BLaER1 (cell line): ENCODE measurements at regions not wholly inside any gene's neighbourhood (a gene's known extent, or its start where the extent isn't known, plus 50 kb on each side); places are given as distances from the start of the nearest gene placed in this dataset.

Experiments
- H3K27ac ChIP-seq: shearing (Covaris generic); formaldehyde crosslinking; 2 replicates; pipeline ENCODE4 v1.8.1; 2022
- H3K27me3 ChIP-seq: shearing (Covaris generic); formaldehyde crosslinking; 2 replicates; pipeline ENCODE4 v1.8.1; 2022
- H3K36me3 ChIP-seq: shearing (Covaris generic); formaldehyde crosslinking; 2 replicates; pipeline ENCODE4 v1.8.1; 2022
- H3K4me1 ChIP-seq: shearing (Covaris generic); formaldehyde crosslinking; 2 replicates; pipeline ENCODE4 v1.8.1; 2022
- H3K4me2 ChIP-seq: shearing (Covaris generic); formaldehyde crosslinking; 2 replicates; pipeline ENCODE4 v1.8.1; 2022
- H3K4me3 ChIP-seq: shearing (Covaris generic); formaldehyde crosslinking; 2 replicates; pipeline ENCODE4 v1.8.1; 2022
- H3K9ac ChIP-seq: shearing (Covaris generic); formaldehyde crosslinking; 2 replicates; pipeline ENCODE4 v1.8.1; 2022
- H3K9me3 ChIP-seq: shearing (Covaris generic); formaldehyde crosslinking; 2 replicates; pipeline ENCODE4 v1.8.1; 2022
- H4K20me1 ChIP-seq: shearing (Covaris generic); formaldehyde crosslinking; 2 replicates; pipeline ENCODE4 v1.8.1; 2022
- Cebpa-rat ChIP-seq: shearing (Covaris generic); IDR thresholded peaks from 2 replicates; pipeline ENCODE4 v1.8.1; 2022

GRCh38 chr16:9409560-9410493, 318.4 kb downstream of the HAPSTR1 start:
- Histone ChIP-seq H3K9ac (no peak overlapping the region), H3K27ac (no peak overlapping the region), H3K36me3 (no peaks in the 10 kb centered on the region), H3K9me3 (no peaks in the 10 kb centered on the region), H3K27me3 (no peaks in the 10 kb centered on the region), H3K4me1 (no peaks in the 10 kb centered on the region), H3K4me2 (no peak overlapping the region), H4K20me1 (no peaks in the 10 kb centered on the region), H3K4me3 (no peak overlapping the region)
- no peak for TF ChIP-seq Cebpa-rat

DNA sequence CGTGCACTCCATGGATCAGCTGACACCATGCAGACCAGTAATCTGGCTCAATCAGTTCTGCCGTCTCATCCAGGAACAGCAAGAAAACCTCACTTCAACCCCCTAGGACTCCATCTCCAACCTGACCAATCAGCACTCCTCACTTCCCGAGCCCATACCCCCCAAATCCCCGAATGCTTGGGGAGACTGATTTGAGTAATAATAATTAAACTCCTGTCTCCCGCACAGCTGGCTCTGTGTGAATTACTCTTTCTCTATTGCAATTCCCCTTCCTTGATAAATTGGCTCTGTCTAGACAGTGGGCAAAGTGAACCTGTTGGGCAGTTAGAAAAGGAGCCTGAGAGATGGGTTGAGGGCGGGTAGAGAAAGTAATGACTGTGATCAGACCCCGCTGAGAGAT, 320.0 kb downstream of the HAPSTR1 start:
- Histone ChIP-seq H3K27me3 (no peaks in the 10 kb centered on the region), H4K20me1 (no peaks in the 10 kb centered on the region), H3K4me1 (no peaks in the 10 kb centered on the region), H3K4me2 (no peak overlapping the region), H3K9me3 (peaks cover 4% of the 10 kb centered on the region; the same call in 1 of the 2 replicates), H3K36me3 (no peaks in the 10 kb centered on the region), H3K4me3 (no peak overlapping the region), H3K27ac (no peak overlapping the region), H3K9ac (no peak overlapping the region)
- TF ChIP-seq Cebpa-rat, result no peak

DNA sequence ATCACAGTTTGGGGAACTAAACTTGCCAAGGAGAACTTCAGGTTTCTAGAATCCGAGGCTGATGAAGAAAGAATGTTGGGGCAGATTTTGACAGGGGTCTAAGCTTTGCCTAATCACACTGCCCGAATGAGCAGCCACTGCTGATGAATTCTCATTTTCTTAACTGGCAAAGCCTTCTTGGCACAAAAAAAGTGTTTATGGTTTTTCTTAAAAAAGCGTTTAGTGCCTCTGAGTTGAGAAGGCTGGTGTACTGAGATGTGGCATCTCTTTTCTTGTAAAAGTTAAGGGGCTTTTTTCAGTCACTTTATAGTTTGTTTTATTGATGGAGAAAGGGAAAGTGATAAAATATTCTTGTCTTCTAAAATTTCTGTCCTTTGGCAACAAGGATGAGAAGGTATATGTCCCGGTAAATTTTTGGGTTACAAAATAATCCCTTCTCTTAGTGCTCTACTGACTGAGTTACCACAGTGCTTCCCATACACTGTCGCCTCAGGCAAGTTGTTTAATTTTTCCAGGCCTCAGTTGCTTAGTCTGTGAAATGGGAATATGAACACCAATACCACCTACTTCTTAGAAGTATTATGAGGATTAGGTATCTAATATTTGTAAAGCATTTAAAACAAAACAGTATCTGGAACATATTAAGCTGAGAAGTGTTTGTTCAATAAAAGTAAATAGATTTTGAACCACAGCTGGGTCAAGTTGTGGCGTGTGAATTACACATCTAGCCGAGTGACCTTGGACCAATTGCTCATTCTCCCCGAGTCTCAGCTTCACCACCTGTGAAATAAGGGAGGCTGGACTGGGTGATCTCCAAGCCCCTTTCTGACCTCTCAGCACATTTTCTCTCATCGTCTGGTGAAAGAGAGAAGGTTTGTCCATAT, 320.8 kb downstream of the HAPSTR1 start:
- Histone ChIP-seq H3K9ac (no peak overlapping the region), H3K4me3 (no peak overlapping the region), H3K4me2 (no peak overlapping the region), H3K36me3 (no peaks in the 10 kb centered on the region), H3K9me3 (peaks cover 13% of the 10 kb centered on the region; the same call in 1 of the 2 replicates), H4K20me1 (no peaks in the 10 kb centered on the region), H3K4me1 (no peaks in the 10 kb centered on the region), H3K27me3 (no peaks in the 10 kb centered on the region), H3K27ac (no peak overlapping the region)
- no peak for TF ChIP-seq Cebpa-rat

- Histone ChIP-seq H3K27ac (no peak overlapping the region), H3K9ac (no peak overlapping the region), H3K4me2 (no peak overlapping the region), H3K4me1 (no peaks in the 10 kb centered on the region), H4K20me1 (no peaks in the 10 kb centered on the region), H3K4me3 (no peak overlapping the region), H3K27me3 (no peaks in the 10 kb centered on the region), H3K9me3 (peaks cover 13% of the 10 kb centered on the region; the same call in 1 of the 2 replicates), H3K36me3 (no peaks in the 10 kb centered on the region)
- no peak for TF ChIP-seq Cebpa-rat
Observed at GRCh38 chr16:9412915-9413264, 321.4 kb downstream of the HAPSTR1 start.

DNA sequence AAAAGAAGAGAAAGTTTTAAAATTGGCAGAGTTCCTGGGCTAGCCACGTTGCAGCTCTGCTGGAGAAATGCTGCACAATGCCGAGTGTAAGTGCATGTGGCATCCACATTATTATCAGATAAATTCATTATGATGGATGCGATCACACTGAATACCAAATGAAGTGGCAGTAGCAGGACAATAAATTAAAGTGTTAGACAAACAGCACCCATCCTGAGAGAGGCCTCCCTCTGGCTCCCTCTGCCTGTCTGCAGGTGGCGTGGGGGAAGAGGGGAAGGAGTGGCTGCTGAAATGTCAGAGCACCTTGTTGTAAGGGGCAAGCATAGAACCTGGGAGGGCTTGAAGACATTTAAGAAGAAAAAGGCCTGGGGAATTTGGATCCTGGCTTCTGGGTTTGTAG, 324.1 kb downstream of the HAPSTR1 start:
- Histone ChIP-seq H3K27ac (no peak overlapping the region), H3K9me3 (peaks cover 13% of the 10 kb centered on the region; the same call in 1 of the 2 replicates), H3K27me3 (no peaks in the 10 kb centered on the region), H3K9ac (no peak overlapping the region), H3K4me1 (no peaks in the 10 kb centered on the region), H3K4me3 (no peak overlapping the region), H4K20me1 (no peaks in the 10 kb centered on the region), H3K36me3 (no peaks in the 10 kb centered on the region), H3K4me2 (no peak overlapping the region)
- TF ChIP-seq Cebpa-rat, result no peak

GRCh38 chr16:9417898-9418297, 326.5 kb downstream of the HAPSTR1 start:
- Histone ChIP-seq H3K27ac (no peak overlapping the region), H3K9me3 (peaks cover 13% of the 10 kb centered on the region; the same call in 1 of the 2 replicates), H3K9ac (no peak overlapping the region), H3K36me3 (no peaks in the 10 kb centered on the region), H3K4me3 (no peak overlapping the region), H3K4me1 (no peaks in the 10 kb centered on the region), H4K20me1 (no peaks in the 10 kb centered on the region), H3K27me3 (no peaks in the 10 kb centered on the region), H3K4me2 (no peak overlapping the region)
- TF ChIP-seq Cebpa-rat, result no peak

DNA sequence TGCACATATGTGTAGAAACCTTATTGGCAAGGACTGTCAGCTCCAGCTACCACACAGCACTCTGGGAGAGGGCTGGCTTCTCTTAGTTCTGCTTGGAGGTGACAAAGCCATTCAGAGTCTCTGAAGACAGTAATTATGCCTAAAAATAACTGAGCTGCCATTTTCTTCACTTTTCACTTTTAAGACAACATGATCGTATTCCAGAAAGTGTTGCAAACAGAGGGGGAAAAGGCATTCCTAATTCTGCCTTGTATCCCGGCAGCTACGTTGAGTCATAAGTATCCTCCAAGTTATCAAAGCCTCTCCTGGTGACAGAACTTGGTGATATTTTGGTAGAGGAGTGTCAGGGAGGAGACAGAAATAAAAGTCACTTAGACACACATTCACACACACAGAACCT, 327.7 kb downstream of the HAPSTR1 start:
- H4K20me1 ChIP-seq, result no peaks in the 10 kb centered on the region
- H3K9ac ChIP-seq, result no peak overlapping the region
- H3K36me3 ChIP-seq, result no peaks in the 10 kb centered on the region
- H3K4me3 ChIP-seq, result no peak overlapping the region
- TF ChIP-seq Cebpa-rat, result no peak
- peaks cover 13% of the 10 kb centered on the region; the same call in 1 of the 2 replicates for H3K9me3 ChIP-seq
- no peaks in the 10 kb centered on the region for H3K27me3 ChIP-seq
- H3K4me2 ChIP-seq, result no peak overlapping the region
- no peaks in the 10 kb centered on the region for H3K4me1 ChIP-seq
- H3K27ac ChIP-seq, result no peak overlapping the region

GRCh38 chr16:9422762-9423513, 331.5 kb downstream of the HAPSTR1 start:
- H4K20me1 ChIP-seq, result no peaks in the 10 kb centered on the region
- H3K9ac ChIP-seq, result no peak overlapping the region
- no peaks in the 10 kb centered on the region for H3K27me3 ChIP-seq
- TF ChIP-seq Cebpa-rat, result no peak
- H3K9me3 ChIP-seq, result no peaks in the 10 kb centered on the region
- H3K4me3 ChIP-seq, result no peak overlapping the region
- no peaks in the 10 kb centered on the region for H3K36me3 ChIP-seq
- no peak overlapping the region for H3K27ac ChIP-seq
- H3K4me2 ChIP-seq, result no peak overlapping the region
- no peaks in the 10 kb centered on the region for H3K4me1 ChIP-seq

DNA sequence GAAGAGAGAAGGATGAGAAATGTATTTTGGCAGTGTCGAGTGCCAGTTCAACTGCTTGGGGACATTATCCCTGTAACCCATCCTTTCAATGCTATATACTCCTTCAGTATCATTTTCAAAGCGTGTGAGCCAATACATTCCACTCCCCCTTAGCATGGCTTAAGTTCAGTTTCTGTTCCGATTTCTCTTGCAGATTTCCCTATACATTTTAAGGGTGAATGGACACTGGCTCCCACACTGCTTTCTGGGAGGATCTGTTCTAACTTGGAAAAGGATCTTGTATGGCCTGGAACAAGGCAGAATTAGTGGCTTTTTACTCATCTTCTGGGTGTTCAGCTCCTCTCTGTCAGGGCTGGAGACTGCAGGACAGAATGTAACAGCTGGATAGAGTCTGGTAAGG, 333.8 kb downstream of the HAPSTR1 start:
- TF ChIP-seq Cebpa-rat, result no peak
- no peaks in the 10 kb centered on the region for H3K9me3 ChIP-seq
- no peaks in the 10 kb centered on the region for H3K36me3 ChIP-seq
- H3K4me2 ChIP-seq, result no peak overlapping the region
- no peaks in the 10 kb centered on the region for H3K27me3 ChIP-seq
- H3K4me1 ChIP-seq, result peaks cover 4% of the 10 kb centered on the region
- H3K4me3 ChIP-seq, result no peak overlapping the region
- H4K20me1 ChIP-seq, result no peaks in the 10 kb centered on the region
- H3K27ac ChIP-seq, result no peak overlapping the region
- no peak overlapping the region for H3K9ac ChIP-seq
